Sigmoid colon (tissue), 6 donors: ENCODE measurements at regions not wholly inside any gene's neighbourhood (a gene's known extent, or its start where the extent isn't known, plus 50 kb on each side); places are given as distances from the start of the nearest gene placed in this dataset.

Source experiments
- DNase-seq: peaks from one replicate; pipeline ENCODE4 v3.0.0-alpha.2; 2019
- H3K27ac ChIP-seq, 4 donors: fragments of 200-600 bp; sonication (generic); one replicate each; pipeline ENCODE4 v1.5.1; 2016 to 2019; ENCODE audit warnings: mild to moderate bottlenecking in 1 of 4
- H3K27me3 ChIP-seq, 3 donors: fragments of 200-600 bp; sonication (generic); one replicate each; pipeline ENCODE4 v1.5.1; 2019; ENCODE audit warnings: mild to moderate bottlenecking in 1 of 3
- H3K36me3 ChIP-seq, 4 donors: fragments of 200-600 bp; sonication (generic); one replicate each; pipeline ENCODE4 v1.5.1; 2016 to 2019
- H3K4me1 ChIP-seq, 4 donors: fragments of 200-600 bp; sonication (generic); one replicate each; pipeline ENCODE4 v1.5.1; 2017 to 2019
- H3K4me3 ChIP-seq, 4 donors: fragments of 200-600 bp; sonication (generic); one replicate each; pipeline ENCODE4 v1.5.1; 2017 to 2019; ENCODE audit warnings: mild to moderate bottlenecking in 2 of 4, moderate library complexity in 1 of 4
- H3K9me3 ChIP-seq, 4 donors: fragments of 200-600 bp in 3 of 4; sonication (generic) in 3 of 4; one replicate each; pipeline versions ENCODE4 v1.5.1 to v1.6.1; 2013 to 2019
- CTCF ChIP-seq, 4 experiments: fragments of 450-650 bp in 3 of 4; fragments of 200-600 bp in 1 of 4; IDR thresholded peaks; one replicate each; pipeline ENCODE4 v1.5.1; 2016 to 2019; ENCODE audit warnings: antibody characterized with exemption in 4 of 4, mild to moderate bottlenecking in 3 of 4, moderate library complexity in 2 of 4
- EP300 ChIP-seq, 4 donors: sonication (generic); formaldehyde crosslinking; IDR thresholded peaks; one replicate each; pipeline ENCODE4 v1.6.1; 2017; ENCODE audit warnings: antibody characterized with exemption in 4 of 4
- POLR2A ChIP-seq, 2 donors: fragments of 450-650 bp; IDR thresholded peaks; one replicate each; pipeline ENCODE4 v1.6.1; 2016; ENCODE audit warnings: antibody characterized with exemption in 2 of 2, mild to moderate bottlenecking in 2 of 2, moderate library complexity in 2 of 2
- POLR2AphosphoS5 ChIP-seq, 4 donors: sonication (generic); formaldehyde crosslinking; IDR thresholded peaks; one replicate each; pipeline ENCODE4 v1.6.1; 2017; ENCODE audit warnings: antibody characterized with exemption in 4 of 4
- WGBS, 2 donors: extraction: QIAGEN DNeasy Blood & Tissue Kit; methylation state at CpG; one replicate each; pipeline ENCODE4 v1.1.7; 2013; 5-methylcytosine and 5-hydroxymethylcytosine counted together
- intact Hi-C: fragments of 100-400 bp; cut with DNase I; formaldehyde crosslinking; loops from one replicate; pipeline ENCODE4 v1.15.1; 2023
- donor health status: healthy with polysubstance abuse.
- donor health status: healthy.

GRCh38 chr1:22350924-22351767 lies 100.5 kb upstream of the ZBTB40 start:
- Histone ChIP-seq H3K36me3 (no peaks in the 10 kb centered on the region), H3K9me3 (no peaks in the 10 kb centered on the region), H3K27me3 (peaks cover 8 to 89% (median 57%) of the 10 kb centered on the region in 3 donors), H3K4me3 (no peak overlapping the region), H3K4me1 (peaks cover 0 to 22% (median 18%) of the 10 kb centered on the region in 4 donors), H3K27ac (no peak overlapping the region)
- no peak for TF ChIP-seq EP300 (IDR thresholded peaks at IDR 0.05)
- TF ChIP-seq CTCF (IDR thresholded peaks at IDR 0.05): no peak
- no peak for TF ChIP-seq POLR2A (IDR thresholded peaks at IDR 0.05)
- TF ChIP-seq POLR2AphosphoS5 (IDR thresholded peaks at IDR 0.05): no peak
- intact Hi-C loops: no loop called here
- WGBS, 2 donors: 13 to 16% methylated on average over 28 of the region's 28 CpGs
- DNase-seq: no peak

- Histone ChIP-seq H3K27ac (no peak overlapping the region), H3K27me3 (peaks cover 8 to 95% (median 57%) of the 10 kb centered on the region in 3 donors), H3K4me1 (peaks cover 0 to 22% (median 18%) of the 10 kb centered on the region in 4 donors), H3K9me3 (no peaks in the 10 kb centered on the region), H3K36me3 (no peaks in the 10 kb centered on the region), H3K4me3 (no peak overlapping the region)
- 20 to 24% methylated on average over 11 of the region's 11 CpGs for WGBS, 2 donors
- intact Hi-C loops: no loop called here
- TF ChIP-seq POLR2AphosphoS5 (IDR thresholded peaks at IDR 0.05) (no peak), CTCF (IDR thresholded peaks at IDR 0.05) (no peak), EP300 (IDR thresholded peaks at IDR 0.05) (no peak), POLR2A (IDR thresholded peaks at IDR 0.05) (no peak)
- DNase-seq: no peak
Measured at GRCh38 chr1:22351768-22352080, 99.9 kb upstream of the ZBTB40 start.

- Histone ChIP-seq H3K27me3 (peaks cover 8 to 99% (median 59%) of the 10 kb centered on the region in 3 donors), H3K9me3 (no peaks in the 10 kb centered on the region)
- 80 to 90% methylated on average over 6 of the region's 6 CpGs for WGBS, 2 donors
Measured at GRCh38 chr1:22352355-22352754, 99.3 kb upstream of the ZBTB40 start.

GRCh38 chr1:22352896-22353295 lies 98.8 kb upstream of the ZBTB40 start:
- H3K4me1 ChIP-seq: peaks cover 0 to 22% (median 18%) of the 10 kb centered on the region in 4 donors
- H3K9me3 ChIP-seq: no peaks in the 10 kb centered on the region
- no peak for DNase-seq
- intact Hi-C loops: no loop called here
- WGBS, 2 donors: 92 to 94% methylated on average over 7 of the region's 7 CpGs
- H3K27ac ChIP-seq: no peak overlapping the region
- no peak overlapping the region for H3K4me3 ChIP-seq
- H3K27me3 ChIP-seq: peaks cover 8 to 100% (median 61%) of the 10 kb centered on the region in 3 donors
- TF ChIP-seq POLR2AphosphoS5 (IDR thresholded peaks at IDR 0.05): no peak
- TF ChIP-seq EP300 (IDR thresholded peaks at IDR 0.05): no peak
- TF ChIP-seq CTCF (IDR thresholded peaks at IDR 0.05): no peak
- TF ChIP-seq POLR2A (IDR thresholded peaks at IDR 0.05): no peak
- H3K36me3 ChIP-seq: no peaks in the 10 kb centered on the region

More at GRCh38 chr1:22352355-22352754, 99.3 kb upstream of the ZBTB40 start:
- intact Hi-C loops: no loop called here
- Histone ChIP-seq H3K27ac (no peak overlapping the region), H3K4me1 (peaks cover 0 to 22% (median 18%) of the 10 kb centered on the region in 4 donors), H3K36me3 (no peaks in the 10 kb centered on the region), H3K4me3 (no peak overlapping the region)
- no peak for DNase-seq
- TF ChIP-seq POLR2AphosphoS5 (IDR thresholded peaks at IDR 0.05) (no peak), POLR2A (IDR thresholded peaks at IDR 0.05) (no peak), CTCF (IDR thresholded peaks at IDR 0.05) (no peak), EP300 (IDR thresholded peaks at IDR 0.05) (no peak)
